Mononuclear cell (primary cell): ENCODE measurements at regions not wholly inside any gene's neighbourhood (a gene's known extent, or its start where the extent isn't known, plus 50 kb on each side); places are given as distances from the start of the nearest gene placed in this dataset.

Experiments used
- H3K27me3 ChIP-seq: 2 replicates; pipeline ENCODE4 v1.6.0; 2011; ENCODE audit warnings: low read length, control low read depth; ENCODE audit not compliant: insufficient read depth
- H3K4me1 ChIP-seq: 2 replicates; pipeline ENCODE4 v1.5.1; 2011; ENCODE audit warnings: mild to moderate bottlenecking, low read length, control low read depth; ENCODE audit not compliant: insufficient read depth
- H3K4me3 ChIP-seq: 2 replicates; pipeline ENCODE4 v1.5.1; 2011; ENCODE audit warnings: mild to moderate bottlenecking, low read length, moderate library complexity
- H3K9me3 ChIP-seq: 2 replicates; pipeline ENCODE4 v1.5.1; 2011; ENCODE audit warnings: low read depth, mild to moderate bottlenecking, control low read depth, low read length

GRCh38 chr2:134140251-134140661 is 113.6 kb upstream of the MGAT5 start:
- Histone ChIP-seq H3K9me3 (no peaks in the 10 kb centered on the region), H3K27me3 (no peaks in the 10 kb centered on the region), H3K4me1 (peaks cover 65% of the 10 kb centered on the region), H3K4me3 (no peak overlapping the region)

DNA sequence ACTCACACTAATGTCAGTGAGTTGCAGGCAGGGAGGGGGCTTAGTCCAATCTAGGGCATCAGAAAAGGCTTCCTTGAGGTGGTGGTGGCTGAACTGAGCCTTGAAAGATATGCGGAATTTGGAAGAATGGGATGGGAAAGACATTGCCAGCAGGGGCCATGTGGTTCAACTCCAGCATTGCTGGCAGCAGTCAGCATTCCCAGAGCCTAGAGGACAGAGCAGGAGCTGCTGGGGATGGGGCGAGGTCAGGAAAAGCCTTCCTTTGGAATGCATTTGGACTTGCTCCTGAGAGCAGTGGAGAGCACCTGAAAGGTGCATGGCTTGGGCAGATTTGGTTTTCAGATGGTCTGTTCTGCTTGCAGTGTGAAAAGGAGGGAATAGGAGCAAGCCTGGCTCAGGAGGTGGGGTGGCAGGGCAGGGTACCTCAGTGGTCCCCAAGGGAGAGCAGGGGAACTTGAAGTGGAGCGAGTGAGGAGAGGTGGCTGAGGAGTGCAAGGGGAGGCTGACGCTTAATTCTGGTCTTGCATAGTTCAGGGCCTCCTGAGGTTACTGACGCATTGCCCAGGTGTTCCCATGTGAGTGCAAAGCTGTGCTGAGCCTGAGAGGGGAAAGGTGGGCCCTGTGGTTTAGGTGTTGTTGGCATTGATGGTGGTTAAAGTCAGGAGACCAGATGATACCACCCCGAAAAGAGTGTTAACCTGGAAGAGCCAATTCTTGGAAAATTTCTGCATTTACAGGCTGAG is 112.1 kb upstream of the MGAT5 start:
- Histone ChIP-seq H3K9me3 (no peaks in the 10 kb centered on the region), H3K4me1 (peaks cover 52% of the 10 kb centered on the region), H3K27me3 (no peaks in the 10 kb centered on the region), H3K4me3 (no peak overlapping the region)

- H3K27me3 ChIP-seq, result no peaks in the 10 kb centered on the region
Observed at GRCh38 chr2:134142341-134142738, 111.5 kb upstream of the MGAT5 start.

GRCh38 chr2:134142903-134143302 is 111.0 kb upstream of the MGAT5 start:
- no peak overlapping the region for H3K4me3 ChIP-seq
- no peaks in the 10 kb centered on the region for H3K27me3 ChIP-seq
- no peaks in the 10 kb centered on the region for H3K9me3 ChIP-seq
- H3K4me1 ChIP-seq, result peaks cover 41% of the 10 kb centered on the region

More at GRCh38 chr2:134142341-134142738, 111.5 kb upstream of the MGAT5 start:
- H3K4me3 ChIP-seq, result no peak overlapping the region
- H3K9me3 ChIP-seq, result no peaks in the 10 kb centered on the region
- peaks cover 46% of the 10 kb centered on the region for H3K4me1 ChIP-seq

DNA sequence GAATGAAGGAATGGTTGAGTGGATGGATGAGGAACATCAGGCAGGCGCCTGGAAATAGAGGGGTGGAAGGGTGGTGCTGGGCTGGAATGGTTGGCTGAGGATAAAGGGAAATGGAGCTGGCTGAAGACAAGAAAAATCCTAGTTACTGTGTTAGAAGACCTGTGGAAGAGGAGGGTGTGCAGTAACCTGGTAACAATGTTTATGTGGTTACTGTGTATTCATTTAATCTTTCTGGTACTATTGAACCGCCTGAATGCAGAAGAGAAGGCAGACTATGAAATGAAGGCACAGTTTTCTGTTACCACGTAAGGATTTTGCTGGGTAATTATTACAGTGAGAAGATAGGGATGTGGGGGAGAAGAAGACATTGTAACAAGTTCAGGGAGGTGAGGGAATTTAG is 110.3 kb upstream of the MGAT5 start:
- no peaks in the 10 kb centered on the region for H3K9me3 ChIP-seq
- H3K27me3 ChIP-seq, result no peaks in the 10 kb centered on the region
- H3K4me1 ChIP-seq, result peaks cover 38% of the 10 kb centered on the region
- H3K4me3 ChIP-seq, result no peak overlapping the region

GRCh38 chr2:134144081-134144596 is 109.7 kb upstream of the MGAT5 start:
- peaks cover 37% of the 10 kb centered on the region for H3K4me1 ChIP-seq
- no peaks in the 10 kb centered on the region for H3K27me3 ChIP-seq
- no peak overlapping the region for H3K4me3 ChIP-seq
- no peaks in the 10 kb centered on the region for H3K9me3 ChIP-seq

- Histone ChIP-seq H3K27me3 (no peaks in the 10 kb centered on the region), H3K9me3 (no peaks in the 10 kb centered on the region), H3K4me1 (peaks cover 37% of the 10 kb centered on the region), H3K4me3 (no peak overlapping the region)
Observed at GRCh38 chr2:134144651-134145050, 109.2 kb upstream of the MGAT5 start.

GRCh38 chr2:134145519-134145918 is 108.4 kb upstream of the MGAT5 start:
- H3K27me3 ChIP-seq, result no peaks in the 10 kb centered on the region
- H3K4me3 ChIP-seq, result no peak overlapping the region
- no peaks in the 10 kb centered on the region for H3K9me3 ChIP-seq
- H3K4me1 ChIP-seq, result peaks cover 35% of the 10 kb centered on the region

DNA sequence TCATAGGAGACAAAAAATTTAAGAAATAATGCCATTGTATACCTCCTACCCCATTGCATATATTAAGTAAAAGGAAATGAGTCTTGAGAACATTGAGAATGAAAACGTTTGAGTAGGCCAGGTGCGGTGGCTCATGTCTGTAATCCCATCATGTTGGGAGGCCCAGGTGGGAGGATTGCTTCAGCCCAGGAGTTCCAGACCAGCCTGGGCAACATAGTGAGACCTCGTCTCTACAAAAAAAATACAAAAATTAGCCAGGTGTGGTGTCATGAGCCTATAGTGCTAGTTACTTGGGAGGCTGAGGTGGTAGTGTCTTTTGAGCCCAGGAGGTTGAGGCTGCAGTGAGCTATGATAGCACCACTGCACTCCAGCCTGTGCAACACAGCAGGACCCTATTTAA is 107.7 kb upstream of the MGAT5 start:
- Histone ChIP-seq H3K9me3 (no peaks in the 10 kb centered on the region), H3K27me3 (no peaks in the 10 kb centered on the region), H3K4me3 (no peak overlapping the region), H3K4me1 (peaks cover 28% of the 10 kb centered on the region)

DNA sequence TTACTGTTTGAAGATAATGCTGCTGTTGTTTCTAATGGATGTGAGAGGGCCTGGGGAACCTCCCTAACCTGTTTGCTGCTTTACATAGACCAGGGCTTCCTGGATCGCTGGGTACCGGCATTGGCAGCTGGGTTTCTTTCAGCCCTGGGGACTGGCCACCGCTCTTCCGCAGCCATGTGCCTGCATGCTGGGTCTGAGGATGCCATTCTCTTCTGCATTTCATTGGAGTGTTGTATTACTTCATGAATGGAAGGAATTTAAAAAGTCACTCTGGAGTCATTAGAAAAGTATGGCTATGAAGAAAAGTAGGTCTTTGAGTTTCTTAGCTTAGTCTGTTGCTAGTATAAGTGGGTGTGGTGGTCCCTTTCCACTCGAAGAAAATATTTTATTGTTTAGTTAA is 107.3 kb upstream of the MGAT5 start:
- Histone ChIP-seq H3K9me3 (no peaks in the 10 kb centered on the region), H3K4me1 (peaks cover 26% of the 10 kb centered on the region), H3K27me3 (no peaks in the 10 kb centered on the region), H3K4me3 (no peak overlapping the region)

- no peaks in the 10 kb centered on the region for H3K9me3 ChIP-seq
- peaks cover 30% of the 10 kb centered on the region for H3K4me1 ChIP-seq
- H3K27me3 ChIP-seq, result no peaks in the 10 kb centered on the region
- H3K4me3 ChIP-seq, result no peak overlapping the region
Observed at GRCh38 chr2:134148172-134148571, 105.7 kb upstream of the MGAT5 start.

DNA sequence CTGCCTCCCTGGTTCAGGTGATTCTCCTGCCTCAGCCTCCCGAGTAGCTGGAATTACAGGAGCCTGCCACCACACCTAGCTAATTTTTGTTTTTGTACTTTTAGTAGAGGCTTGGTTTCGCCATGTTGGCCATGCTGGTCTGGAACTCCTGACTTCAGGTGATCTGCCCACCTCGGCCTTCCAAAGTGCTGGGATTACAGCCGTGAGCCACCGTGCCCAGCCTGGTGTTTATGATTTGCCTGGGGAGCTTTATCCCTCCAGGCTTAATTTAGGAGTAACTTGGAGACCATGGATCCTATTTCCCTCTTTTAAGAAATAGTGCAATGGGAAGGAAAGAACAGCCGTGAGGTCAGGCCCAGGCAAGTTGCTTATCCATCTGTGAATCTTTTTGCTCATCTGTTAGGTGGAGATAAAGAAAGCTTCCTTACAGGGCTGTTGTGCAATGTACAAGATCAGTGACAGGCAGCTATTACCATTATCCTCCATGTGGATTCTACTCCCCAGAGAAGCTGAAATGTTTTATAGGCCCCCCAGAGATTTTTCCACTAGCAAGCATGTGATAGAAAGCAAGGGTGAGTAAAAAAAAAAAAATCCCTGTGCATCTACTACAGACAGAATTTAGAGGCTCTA is 104.9 kb upstream of the MGAT5 start:
- no peaks in the 10 kb centered on the region for H3K27me3 ChIP-seq
- H3K4me3 ChIP-seq, result no peak overlapping the region
- peaks cover 38% of the 10 kb centered on the region for H3K4me1 ChIP-seq
- no peaks in the 10 kb centered on the region for H3K9me3 ChIP-seq

GRCh38 chr2:134149904-134150303 is 104.0 kb upstream of the MGAT5 start:
- Histone ChIP-seq H3K4me3 (no peak overlapping the region), H3K9me3 (no peaks in the 10 kb centered on the region), H3K4me1 (peaks cover 48% of the 10 kb centered on the region), H3K27me3 (no peaks in the 10 kb centered on the region)

DNA sequence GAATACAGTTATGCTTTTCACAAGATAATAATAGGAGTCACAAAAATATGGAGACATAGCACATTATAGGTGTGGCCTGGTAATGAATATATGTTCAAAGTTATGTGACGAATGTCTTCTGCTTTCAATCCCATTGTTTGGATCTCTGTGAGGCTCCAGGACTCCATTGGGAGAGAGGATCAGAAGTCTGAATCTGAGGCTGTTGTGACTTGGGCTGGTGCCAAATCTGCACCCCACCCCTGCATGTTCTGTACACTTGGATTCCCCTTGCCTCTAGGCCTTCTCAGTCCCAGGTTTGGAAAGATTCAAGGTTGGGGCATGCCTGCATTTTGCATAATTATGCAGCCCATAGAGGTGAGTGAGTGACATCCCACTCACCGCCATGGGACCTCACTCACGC is 103.1 kb upstream of the MGAT5 start:
- peaks cover 56% of the 10 kb centered on the region for H3K4me1 ChIP-seq
- H3K4me3 ChIP-seq, result no peak overlapping the region
- H3K9me3 ChIP-seq, result no peaks in the 10 kb centered on the region
- H3K27me3 ChIP-seq, result no peaks in the 10 kb centered on the region

DNA sequence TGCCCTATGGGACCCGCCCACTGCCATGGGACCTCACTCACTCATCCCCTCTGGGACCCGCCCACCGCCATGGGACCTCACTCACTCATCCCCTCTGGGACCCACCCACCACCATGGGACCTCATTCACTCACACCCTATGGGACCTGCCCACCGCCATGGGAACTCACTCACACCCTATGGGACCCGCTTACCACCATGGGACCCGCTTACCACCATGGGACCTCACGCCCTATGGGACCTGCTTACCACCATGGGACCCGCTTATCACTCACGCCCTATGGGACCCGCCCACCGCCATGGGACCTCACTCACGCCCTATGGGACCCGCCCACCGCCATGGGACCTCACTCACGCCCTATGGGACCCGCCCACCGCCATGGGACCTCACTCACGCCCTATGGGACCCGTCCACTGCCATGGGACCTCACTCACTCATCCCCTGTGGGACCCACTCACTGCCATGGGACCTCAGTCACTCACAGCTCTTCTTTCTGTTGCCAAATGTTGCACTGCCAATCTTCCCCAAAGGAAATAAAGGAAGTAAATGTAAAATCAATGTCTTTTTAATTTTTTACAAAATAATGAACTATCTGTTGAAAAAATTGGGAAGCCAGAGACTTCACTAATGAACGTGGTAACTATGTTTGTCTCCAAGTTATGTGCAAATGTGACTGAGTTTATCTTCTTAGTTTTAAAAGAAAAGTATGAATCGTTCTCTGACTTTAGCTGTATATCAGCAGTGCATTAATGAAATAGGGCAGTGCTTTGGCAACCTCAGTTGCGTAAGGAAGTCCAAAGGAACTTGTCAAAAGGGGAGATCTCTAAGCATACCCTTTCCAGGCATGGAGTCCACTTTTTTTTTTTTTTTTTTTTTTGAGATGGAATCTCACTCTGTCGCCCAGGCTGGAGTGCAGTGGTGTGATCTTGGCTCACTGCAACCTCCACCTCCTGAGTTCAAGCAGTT is 101.5 kb upstream of the MGAT5 start:
- Histone ChIP-seq H3K4me1 (peaks cover 56% of the 10 kb centered on the region), H3K9me3 (no peaks in the 10 kb centered on the region), H3K4me3 (no peak overlapping the region), H3K27me3 (no peaks in the 10 kb centered on the region)
